Smooth muscle cell (in vitro differentiated cells): ENCODE measurements at regions not wholly inside any gene's neighbourhood (a gene's known extent, or its start where the extent isn't known, plus 50 kb on each side); places are given as distances from the start of the nearest gene placed in this dataset.
"Not testable (repeated sequence)": the region's sequence is repeated elsewhere in the genome, so short reads cannot be mapped to it uniquely, and the experiment has no call there.

ENCODE experiments used
- DNase-seq: peaks from one replicate; lab custom pipeline; 2025; ENCODE audit not compliant: unreplicated experiment; lab: John Stamatoyannopoulos, UW
- H2AFZ ChIP-seq: fragments of 200-600 bp; sonication (generic); 2 replicates; pipeline ENCODE4 v1.6.0; 2016; ENCODE audit warnings: antibody characterized with exemption, low read depth, mild to moderate bottlenecking
- H3F3A ChIP-seq: fragments of 200-600 bp; sonication (generic); 2 replicates; pipeline ENCODE4 v1.6.0; 2017; ENCODE audit warnings: antibody characterized with exemption, low read depth
- H3K27ac ChIP-seq: fragments of 200-600 bp; sonication (generic); 2 replicates; pipeline ENCODE4 v1.5.1; 2016; ENCODE audit warnings: low read depth, mild to moderate bottlenecking
- H3K27me3 ChIP-seq: fragments of 200-600 bp; sonication (generic); 2 replicates; pipeline ENCODE4 v1.6.1; 2016; ENCODE audit warnings: low read depth, mild to moderate bottlenecking
- H3K36me3 ChIP-seq: fragments of 200-600 bp; sonication (generic); 2 replicates; pipeline ENCODE4 v1.5.1; 2016; ENCODE audit warnings: low read depth
- H3K4me1 ChIP-seq: fragments of 200-600 bp; sonication (generic); 2 replicates; pipeline ENCODE4 v1.5.1; 2016; ENCODE audit warnings: low read depth
- H3K4me2 ChIP-seq: fragments of 200-600 bp; sonication (generic); 2 replicates; pipeline ENCODE4 v1.6.0; 2016; ENCODE audit warnings: mild to moderate bottlenecking
- H3K4me3 ChIP-seq: fragments of 200-600 bp; sonication (generic); 2 replicates; pipeline ENCODE4 v1.5.1; 2016; ENCODE audit warnings: mild to moderate bottlenecking
- H3K79me2 ChIP-seq: fragments of 200-600 bp; sonication (generic); 2 replicates; pipeline ENCODE4 v1.6.0; 2016; ENCODE audit warnings: low read depth, mild to moderate bottlenecking
- H3K9ac ChIP-seq: fragments of 200-600 bp; sonication (generic); 2 replicates; pipeline ENCODE4 v1.6.0; 2016; ENCODE audit warnings: low read depth
- H3K9me3 ChIP-seq: fragments of 200-600 bp; sonication (generic); replicated peaks from 2 replicates; pipeline ENCODE4 v1.5.1; 2016; ENCODE audit warnings: low read depth
- H4K20me1 ChIP-seq: fragments of 200-600 bp; sonication (generic); 2 replicates; pipeline ENCODE4 v1.6.0; 2016; ENCODE audit warnings: low read depth
- CTCF ChIP-seq: fragments of 200-600 bp; sonication (generic); IDR thresholded peaks from 2 replicates; pipeline ENCODE4 v1.5.1; 2017; ENCODE audit warnings: borderline replicate concordance, mild to moderate bottlenecking, antibody characterized with exemption; ENCODE audit not compliant: insufficient read depth, poor library complexity, severe bottlenecking
- WGBS: methylation state at CpG from one replicate; pipeline ENCODE4 v1.1.7; 2016; ENCODE audit warnings: low lambda C conversion rate; 5-methylcytosine and 5-hydroxymethylcytosine counted together

DNA sequence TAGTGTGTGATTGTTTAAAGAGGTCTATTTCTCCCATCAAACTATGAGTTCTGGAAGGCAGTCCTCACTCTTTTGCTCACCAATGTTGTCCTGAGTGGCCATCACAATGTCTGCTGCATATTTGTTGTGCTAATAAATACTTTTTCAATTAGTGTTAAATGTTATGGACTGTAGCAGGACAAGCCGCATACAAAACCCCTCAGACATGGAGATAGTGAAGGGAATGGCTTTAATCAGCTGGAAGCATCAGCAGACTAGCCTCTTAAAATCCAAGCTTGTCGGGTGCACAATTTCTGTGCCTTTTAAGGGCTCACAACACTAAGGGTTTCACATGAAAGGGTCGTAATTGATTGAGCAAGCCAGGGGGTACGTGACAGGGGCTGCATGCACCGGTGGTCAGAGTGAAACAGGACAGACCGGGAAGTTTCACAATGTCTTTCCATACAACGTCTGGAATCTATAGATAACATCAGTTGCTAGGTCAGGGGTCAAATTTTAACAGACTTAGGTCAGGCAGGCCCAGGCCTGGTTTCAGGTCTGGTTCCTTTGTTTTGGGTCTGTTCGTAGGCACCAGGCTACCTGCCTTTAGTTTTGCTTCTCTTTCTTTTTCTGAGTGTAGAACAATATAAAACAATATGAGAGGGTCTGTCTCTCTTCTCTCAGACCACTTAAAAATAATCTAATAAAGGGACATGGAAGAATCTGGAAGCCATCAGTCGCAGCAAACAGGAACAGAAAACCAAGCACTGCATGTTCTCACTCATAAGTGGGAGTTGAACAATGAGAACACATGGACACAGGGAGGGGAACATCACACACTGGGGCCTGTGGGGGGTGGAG is 327.6 kb upstream of the HTR1E start:
- Histone ChIP-seq H2AFZ (peak overlapping the region; percentile 67), H3K9ac (no peak overlapping the region), H3K4me3 (no peak overlapping the region), H3K36me3 (no peaks in the 10 kb centered on the region), H4K20me1 (no peaks in the 10 kb centered on the region), H3F3A (no peaks in the 10 kb centered on the region), H3K79me2 (no peaks in the 10 kb centered on the region), H3K4me1 (no peaks in the 10 kb centered on the region), H3K9me3 (no peaks in the 10 kb centered on the region), H3K27ac (peak overlapping the region; percentile 52), H3K27me3 (no peaks in the 10 kb centered on the region), H3K4me2 (peak overlapping the region; percentile 71)
- DNase-seq = no peak
- WGBS = 5% methylated on average over 9 of the region's 9 CpGs
- no peak for TF ChIP-seq CTCF

DNA sequence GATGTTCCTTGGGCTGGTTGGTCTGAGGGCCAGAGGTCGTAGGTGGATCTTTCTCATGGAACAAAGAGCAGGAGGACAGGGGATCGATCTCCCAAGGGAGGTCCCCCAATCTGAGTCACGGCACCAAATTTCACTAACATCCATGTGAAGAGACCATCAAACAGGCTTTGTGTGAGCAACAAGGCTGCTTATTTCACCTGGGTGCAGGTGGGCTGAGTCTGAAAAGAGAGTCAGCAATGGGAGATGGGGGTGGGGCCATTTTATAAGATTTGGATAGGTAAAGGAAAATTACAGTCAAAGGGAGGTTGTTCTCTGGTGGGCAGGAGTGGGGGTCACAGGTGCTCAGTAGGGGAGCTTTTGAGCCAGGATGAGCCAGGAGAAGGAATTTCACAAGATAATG is 334.0 kb upstream of the HTR1E start:
- H3K4me1 ChIP-seq, H4K20me1 ChIP-seq, H3K27me3 ChIP-seq, H3K4me2 ChIP-seq, H3K9ac ChIP-seq, H2AFZ ChIP-seq, H3K4me3 ChIP-seq, H3K79me2 ChIP-seq, H3K27ac ChIP-seq, DNase-seq, H3K36me3 ChIP-seq, H3F3A ChIP-seq, H3K9me3 ChIP-seq: not testable (repeated sequence)
- 58% methylated on average over 3 of the region's 3 CpGs for WGBS

GRCh38 chr6:86602093-86602492 is 335.2 kb upstream of the HTR1E start:
- not testable (repeated sequence) for H3K36me3 ChIP-seq, H3K4me3 ChIP-seq, H3K9ac ChIP-seq, H3K9me3 ChIP-seq, H3F3A ChIP-seq, DNase-seq, H3K4me1 ChIP-seq, H2AFZ ChIP-seq, H3K79me2 ChIP-seq, H4K20me1 ChIP-seq, H3K27me3 ChIP-seq, H3K4me2 ChIP-seq, H3K27ac ChIP-seq
- WGBS = 80% methylated on average over 6 of the region's 6 CpGs

- not testable (repeated sequence) for H3K79me2 ChIP-seq, H4K20me1 ChIP-seq, H3F3A ChIP-seq, H3K27me3 ChIP-seq, H3K27ac ChIP-seq, H2AFZ ChIP-seq, H3K36me3 ChIP-seq, H3K4me1 ChIP-seq, H3K9me3 ChIP-seq, H3K4me2 ChIP-seq, DNase-seq, H3K4me3 ChIP-seq, H3K9ac ChIP-seq
- WGBS = 37% methylated on average over 4 of the region's 4 CpGs
Observed at GRCh38 chr6:86598969-86599368, 338.4 kb upstream of the HTR1E start.

GRCh38 chr6:86595641-86596040 is 341.7 kb upstream of the HTR1E start:
- Histone ChIP-seq H3K79me2 (no peaks in the 10 kb centered on the region), H3K4me2 (no peak overlapping the region), H2AFZ (peak overlapping the region; percentile 21), H3K9ac (no peak overlapping the region), H3K9me3 (no peaks in the 10 kb centered on the region), H4K20me1 (no peaks in the 10 kb centered on the region), H3K4me1 (no peaks in the 10 kb centered on the region), H3F3A (no peaks in the 10 kb centered on the region), H3K36me3 (no peaks in the 10 kb centered on the region), H3K27ac (no peak overlapping the region), H3K27me3 (no peaks in the 10 kb centered on the region), H3K4me3 (no peak overlapping the region)
- no peak for TF ChIP-seq CTCF
- WGBS = 70% methylated on average over 3 of the region's 3 CpGs
- no peak for DNase-seq
